ENCODE measurements at regions not wholly inside any gene's neighbourhood (a gene's known extent, or its start where the extent isn't known, plus 50 kb on each side); places are given as distances from the start of the nearest gene placed in this dataset.

- no peak for DNase-seq (ENCODE audit: low read depth)
- POLR2A ChIA-PET: no interaction called here
Measured at GRCh38 chr4:156247470-156247869, 293.8 kb upstream of the CTSO start.

GRCh38 chr4:156243015-156243414 lies 289.3 kb upstream of the CTSO start:
- no peak for DNase-seq (ENCODE audit: low read depth)
- no peaks in the 10 kb centered on the region for H3K36me3 ChIP-seq (ENCODE audit: control insufficient read depth, insufficient read depth, low read length)
- ChIA-PET CTCF (no interaction called here), POLR2A (no interaction called here)
- no peaks in the 10 kb centered on the region for H3K27me3 ChIP-seq (ENCODE audit: control insufficient read depth, insufficient read depth, low read length)
- TF ChIP-seq CTCF (IDR thresholded peaks at IDR 0.05; ENCODE audit: insufficient read depth, low read depth, low read length): no peak
- H3K4me3 ChIP-seq (ENCODE audit: low read depth, low read length): no peak overlapping the region

More at GRCh38 chr4:156247470-156247869, 293.8 kb upstream of the CTSO start:
- TF ChIP-seq CTCF (IDR thresholded peaks at IDR 0.05; ENCODE audit: insufficient read depth, low read depth, low read length): no peak
- CTCF ChIA-PET: no interaction called here
- Histone ChIP-seq H3K27me3 (ENCODE audit: control insufficient read depth, insufficient read depth, low read length) (no peaks in the 10 kb centered on the region), H3K36me3 (ENCODE audit: control insufficient read depth, insufficient read depth, low read length) (no peaks in the 10 kb centered on the region), H3K4me3 (ENCODE audit: low read depth, low read length) (no peak overlapping the region)

GRCh38 chr4:156242390-156242789 lies 288.7 kb upstream of the CTSO start:
- no peak for DNase-seq (ENCODE audit: low read depth)
- Histone ChIP-seq H3K27me3 (ENCODE audit: control insufficient read depth, insufficient read depth, low read length) (no peaks in the 10 kb centered on the region), H3K4me3 (ENCODE audit: low read depth, low read length) (no peak overlapping the region), H3K36me3 (ENCODE audit: control insufficient read depth, insufficient read depth, low read length) (no peaks in the 10 kb centered on the region)
- TF ChIP-seq CTCF (IDR thresholded peaks at IDR 0.05; ENCODE audit: insufficient read depth, low read depth, low read length): no peak
- ChIA-PET POLR2A (no interaction called here), CTCF (no interaction called here)

GRCh38 chr4:156241896-156242295 lies 288.2 kb upstream of the CTSO start:
- no peak for TF ChIP-seq CTCF (IDR thresholded peaks at IDR 0.05; ENCODE audit: insufficient read depth, low read depth, low read length)
- ChIA-PET CTCF (no interaction called here), POLR2A (no interaction called here)
- no peak for DNase-seq (ENCODE audit: low read depth)
- no peaks in the 10 kb centered on the region; the same call in 1 of the 2 replicates for H3K36me3 ChIP-seq (ENCODE audit: control insufficient read depth, insufficient read depth, low read length)
- H3K4me3 ChIP-seq (ENCODE audit: low read depth, low read length): no peak overlapping the region
- H3K27me3 ChIP-seq (ENCODE audit: control insufficient read depth, insufficient read depth, low read length): no peaks in the 10 kb centered on the region

- Histone ChIP-seq H3K27me3 (ENCODE audit: control insufficient read depth, insufficient read depth, low read length) (no peaks in the 10 kb centered on the region), H3K4me3 (ENCODE audit: low read depth, low read length) (no peak overlapping the region), H3K36me3 (ENCODE audit: control insufficient read depth, insufficient read depth, low read length) (no peaks in the 10 kb centered on the region; the same call in 1 of the 2 replicates)
- CTCF ChIA-PET: no interaction called here
- no peak for DNase-seq (ENCODE audit: low read depth)
- TF ChIP-seq CTCF (IDR thresholded peaks at IDR 0.05; ENCODE audit: insufficient read depth, low read depth, low read length): no peak
- POLR2A ChIA-PET: no interaction called here
Measured at GRCh38 chr4:156238171-156238570, 284.5 kb upstream of the CTSO start.

Measured in BJ (cell line).